Parathyroid adenoma (tissue), 2 donors: ENCODE measurements at regions not wholly inside any gene's neighbourhood (a gene's known extent, or its start where the extent isn't known, plus 50 kb on each side); places are given as distances from the start of the nearest gene placed in this dataset.

Experiments used
- H2AFZ ChIP-seq: fragments of 300-600 bp; sonication (generic); one replicate; pipeline ENCODE4 v1.7.0; 2017; ENCODE audit warnings: antibody characterized with exemption, mild to moderate bottlenecking
- H3K27ac ChIP-seq: fragments of 300-600 bp; sonication (generic); one replicate; pipeline ENCODE4 v1.7.0; 2017
- H3K27me3 ChIP-seq: fragments of 300-600 bp; sonication (generic); one replicate; pipeline ENCODE4 v1.7.0; 2017; ENCODE audit warnings: low read length; ENCODE audit not compliant: control insufficient read depth, insufficient read depth
- H3K36me3 ChIP-seq: fragments of 300-600 bp; sonication (generic); one replicate; pipeline ENCODE4 v1.7.0; 2017; ENCODE audit warnings: low read length; ENCODE audit not compliant: control insufficient read depth, insufficient read depth
- H3K4me1 ChIP-seq: fragments of 300-600 bp; sonication (generic); one replicate; pipeline ENCODE4 v1.7.0; 2017; ENCODE audit warnings: control low read depth
- H3K4me2 ChIP-seq: fragments of 300-600 bp; sonication (generic); one replicate; pipeline ENCODE4 v1.7.0; 2017; ENCODE audit warnings: low read length
- H3K4me3 ChIP-seq: fragments of 300-600 bp; sonication (generic); one replicate; pipeline ENCODE4 v1.7.0; 2017; ENCODE audit warnings: low read depth, low read length
- H3K79me2 ChIP-seq: fragments of 300-600 bp; sonication (generic); one replicate; pipeline ENCODE4 v1.7.0; 2017; ENCODE audit warnings: control low read depth
- H3K9ac ChIP-seq: fragments of 300-600 bp; sonication (generic); one replicate; pipeline ENCODE4 v1.7.0; 2017; ENCODE audit warnings: mild to moderate bottlenecking
- H3K9me3 ChIP-seq: fragments of 300-600 bp; sonication (generic); one replicate; pipeline ENCODE4 v1.7.0; 2017; ENCODE audit warnings: low read length; ENCODE audit not compliant: control insufficient read depth
- CTCF ChIP-seq: fragments of 300-600 bp; sonication (generic); IDR thresholded peaks from one replicate; pipeline ENCODE4 v1.7.0; 2017; ENCODE audit warnings: antibody characterized with exemption, mild to moderate bottlenecking
- donor health status: primary hyperparathyroidism.

DNA sequence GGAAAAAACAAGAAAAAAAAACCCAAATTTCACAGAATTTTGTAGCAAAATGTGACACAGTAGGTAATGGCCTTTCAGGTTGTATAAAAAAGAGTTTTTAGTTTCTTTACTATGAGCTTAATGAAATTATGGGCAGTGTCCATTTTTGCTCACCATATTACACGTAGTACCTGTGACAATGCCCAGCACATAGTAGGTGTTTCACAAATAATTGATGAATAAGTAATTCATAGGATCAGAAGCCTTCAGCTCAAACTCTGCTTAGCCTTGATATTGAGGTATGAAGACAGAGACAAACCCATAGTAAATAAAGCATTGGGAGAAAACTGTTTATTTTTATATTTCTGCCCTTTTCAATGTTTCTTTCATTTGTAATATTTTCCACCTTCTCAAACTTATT is 97.2 kb downstream of the LHX9 start:
- Histone ChIP-seq H3K36me3 (no peaks in the 10 kb centered on the region), H3K9ac (no peak overlapping the region), H3K4me1 (no peaks in the 10 kb centered on the region), H2AFZ (no peak overlapping the region), H3K4me2 (no peak overlapping the region), H3K9me3 (no peaks in the 10 kb centered on the region), H3K27ac (no peak overlapping the region), H3K79me2 (no peaks in the 10 kb centered on the region), H3K4me3 (no peak overlapping the region), H3K27me3 (no peaks in the 10 kb centered on the region)
- TF ChIP-seq CTCF = no peak

DNA sequence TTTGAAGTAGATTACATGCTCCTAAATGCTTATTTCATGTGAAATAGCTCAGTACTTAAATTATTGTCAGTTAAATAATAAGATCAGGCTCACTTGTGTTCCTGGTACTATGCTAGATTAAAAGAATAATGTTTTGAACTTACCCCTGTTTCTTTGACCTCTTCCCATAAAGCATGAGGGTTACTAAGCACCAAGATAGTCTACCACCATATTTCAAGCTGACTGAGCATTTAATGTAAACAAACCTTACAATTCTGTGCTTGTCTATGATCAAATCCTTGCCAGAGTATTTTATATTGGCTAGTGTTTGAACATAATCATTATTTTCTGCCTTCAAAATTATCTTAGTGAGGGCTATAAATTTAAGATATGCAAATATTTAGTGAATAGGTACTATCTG is 98.1 kb downstream of the LHX9 start:
- no peak overlapping the region for H2AFZ ChIP-seq
- no peaks in the 10 kb centered on the region for H3K79me2 ChIP-seq
- H3K4me1 ChIP-seq = no peaks in the 10 kb centered on the region
- H3K4me3 ChIP-seq = no peak overlapping the region
- no peak overlapping the region for H3K27ac ChIP-seq
- no peaks in the 10 kb centered on the region for H3K36me3 ChIP-seq
- H3K9me3 ChIP-seq = no peaks in the 10 kb centered on the region
- H3K27me3 ChIP-seq = no peaks in the 10 kb centered on the region
- no peak overlapping the region for H3K9ac ChIP-seq
- no peak overlapping the region for H3K4me2 ChIP-seq
- TF ChIP-seq CTCF = no peak

DNA sequence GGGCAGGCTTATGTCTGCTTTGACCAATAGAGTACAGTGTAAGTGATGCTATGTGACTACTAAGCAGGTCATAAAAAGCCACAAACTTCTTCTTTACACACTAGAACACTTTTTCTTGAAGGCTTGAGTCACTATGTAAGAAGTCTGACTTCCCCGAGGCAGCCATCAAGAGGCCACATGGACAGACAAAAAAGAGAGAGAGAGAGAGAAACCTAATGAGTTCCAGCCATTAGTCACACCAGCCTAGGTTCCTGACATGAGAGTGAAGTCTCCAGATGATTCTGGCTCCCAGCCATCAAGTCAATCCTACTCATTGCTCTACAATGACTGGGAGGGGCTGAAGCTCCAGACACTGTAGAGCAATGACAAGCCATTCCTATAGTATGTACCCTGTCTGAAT is 101.4 kb downstream of the LHX9 start:
- Histone ChIP-seq H3K4me1 (no peaks in the 10 kb centered on the region), H3K9me3 (no peaks in the 10 kb centered on the region), H3K27me3 (no peaks in the 10 kb centered on the region), H2AFZ (no peak overlapping the region), H3K9ac (no peak overlapping the region), H3K4me3 (no peak overlapping the region), H3K36me3 (no peaks in the 10 kb centered on the region), H3K4me2 (no peak overlapping the region), H3K79me2 (no peaks in the 10 kb centered on the region), H3K27ac (no peak overlapping the region)
- TF ChIP-seq CTCF = no peak

DNA sequence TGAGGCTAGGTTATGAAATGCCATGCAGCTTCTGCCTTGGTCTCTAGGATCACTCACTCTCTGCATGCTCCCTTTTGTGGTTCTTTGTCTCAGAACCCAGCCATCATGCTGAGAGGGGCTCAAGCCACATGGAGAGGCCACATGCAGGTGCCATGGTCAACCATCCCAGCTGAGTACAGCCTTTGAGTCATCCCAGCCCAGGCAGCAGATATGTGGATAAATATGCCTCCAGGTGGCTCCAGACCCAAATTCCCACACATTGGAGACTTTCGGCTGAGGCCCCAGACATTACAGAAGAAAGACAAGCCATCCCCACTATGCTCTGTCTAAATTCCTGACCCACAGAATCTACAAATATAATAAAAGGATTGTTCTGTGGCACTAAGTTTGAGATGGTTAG is 102.0 kb downstream of the LHX9 start:
- H3K4me1 ChIP-seq = no peaks in the 10 kb centered on the region
- no peaks in the 10 kb centered on the region for H3K27me3 ChIP-seq
- TF ChIP-seq CTCF = no peak
- no peak overlapping the region for H3K4me2 ChIP-seq
- no peaks in the 10 kb centered on the region for H3K79me2 ChIP-seq
- H3K9ac ChIP-seq = no peak overlapping the region
- H3K27ac ChIP-seq = no peak overlapping the region
- no peak overlapping the region for H3K4me3 ChIP-seq
- H3K36me3 ChIP-seq = no peaks in the 10 kb centered on the region
- no peak overlapping the region for H2AFZ ChIP-seq
- no peaks in the 10 kb centered on the region for H3K9me3 ChIP-seq

GRCh38 chr1:198024336-198024735 is 107.2 kb downstream of the LHX9 start:
- no peak for TF ChIP-seq CTCF
- Histone ChIP-seq H3K4me1 (no peaks in the 10 kb centered on the region), H2AFZ (no peak overlapping the region), H3K4me2 (no peak overlapping the region), H3K4me3 (no peak overlapping the region), H3K9me3 (no peaks in the 10 kb centered on the region), H3K27me3 (no peaks in the 10 kb centered on the region), H3K9ac (no peak overlapping the region), H3K36me3 (no peaks in the 10 kb centered on the region), H3K27ac (no peak overlapping the region), H3K79me2 (no peaks in the 10 kb centered on the region)
